IMR-90 (cell line): ENCODE measurements at regions not wholly inside any gene's neighbourhood (a gene's known extent, or its start where the extent isn't known, plus 50 kb on each side); places are given as distances from the start of the nearest gene placed in this dataset.

Source experiments
- ATAC-seq: fragments of 200-7000 bp; cut with Tn5 transposase; 2 replicates; pipeline ENCODE4 v1.9.1; 2020; ENCODE audit warnings: low read depth, mild to moderate bottlenecking, moderate library complexity
- BruUV-seq: library from RNA; stranded (reverse); fragments of 400-500 nt; replicated peaks from 2 replicates; lab custom pipeline; 2021; lab: Mats Ljungman, UMichigan
- CTCF ChIA-PET: fragments of 300-600 bp; formaldehyde crosslinking; extraction: SDS; loops from one replicate; lab custom pipeline; 2021; ENCODE audit warnings: antibody characterized with exemption; lab: Yijun Ruan, JAX
- POLR2A ChIA-PET: fragments of 300-600 bp; sonication (Branson Sonifier 250); formaldehyde crosslinking; loops from one replicate; lab custom pipeline; 2022; ENCODE audit warnings: antibody characterized with exemption; ENCODE audit not compliant: unreplicated experiment; lab: Charles Lee
- DNase-seq: peaks from one replicate; pipeline ENCODE4 v3.0.0; 2013
- H2AFZ ChIP-seq: replicated peaks from 2 replicates; pipeline ENCODE3; 2013; ENCODE audit warnings: low read length, mild to moderate bottlenecking; ENCODE audit not compliant: poor library complexity
- H2AK5ac ChIP-seq: 2 replicates; pipeline ENCODE4 v1.6.1; 2013; ENCODE audit warnings: low read depth, low read length, inconsistent platforms
- H2AK9ac ChIP-seq: replicated peaks from 2 replicates; pipeline ENCODE3; 2013; ENCODE audit warnings: mild to moderate bottlenecking, low read depth, low read length, moderate library complexity; ENCODE audit not compliant: poor library complexity
- H2BK120ac ChIP-seq: 2 replicates; pipeline ENCODE4 v1.6.1; 2013; ENCODE audit warnings: low read depth, low read length, inconsistent platforms
- H2BK15ac ChIP-seq: 3 replicates; pipeline ENCODE4 v1.6.1; 2013; ENCODE audit warnings: low read depth, low read length, inconsistent platforms
- H2BK20ac ChIP-seq: 2 replicates; pipeline ENCODE4 v1.6.1; 2013; ENCODE audit warnings: low read depth, mild to moderate bottlenecking, inconsistent platforms, low read length, moderate library complexity
- H2BK5ac ChIP-seq: 2 replicates; pipeline ENCODE4 v1.6.1; 2013; ENCODE audit warnings: mild to moderate bottlenecking, low read depth, low read length, inconsistent platforms; ENCODE audit not compliant: poor library complexity, severe bottlenecking
- H3K14ac ChIP-seq: replicated peaks from 2 replicates; pipeline ENCODE4 v1.6.1; 2013; ENCODE audit warnings: low read depth, low read length, inconsistent platforms
- H3K18ac ChIP-seq: 2 replicates; pipeline ENCODE4 v1.6.1; 2013; ENCODE audit warnings: low read depth, low read length, control low read depth
- H3K23ac ChIP-seq: 2 replicates; pipeline ENCODE4 v1.6.1; 2013; ENCODE audit warnings: low read depth, low read length, inconsistent platforms
- H3K27ac ChIP-seq: 2 replicates; pipeline ENCODE4 v1.5.1; 2013; ENCODE audit warnings: mild to moderate bottlenecking, control low read depth, low read length; ENCODE audit not compliant: insufficient read depth
- H3K27me3 ChIP-seq: 2 replicates; pipeline ENCODE4 v1.6.1; 2013; ENCODE audit warnings: low read length; ENCODE audit not compliant: control insufficient read depth, insufficient read depth
- H3K36me3 ChIP-seq: 2 replicates; pipeline ENCODE4 v1.6.1; 2013; ENCODE audit warnings: low read length, mixed read lengths; ENCODE audit not compliant: control insufficient read depth, insufficient read depth
- H3K4ac ChIP-seq: 2 replicates; pipeline ENCODE4 v1.6.1; 2013; ENCODE audit warnings: low read depth, low read length, inconsistent platforms
- H3K4me1 ChIP-seq: 2 replicates; pipeline ENCODE4 v1.6.1; 2013; ENCODE audit warnings: low read length, mixed read lengths; ENCODE audit not compliant: control insufficient read depth, insufficient read depth
- H3K4me2 ChIP-seq: 2 replicates; pipeline ENCODE4 v1.6.1; 2013; ENCODE audit warnings: low read depth, mild to moderate bottlenecking, control low read depth, low read length, moderate library complexity
- H3K4me3 ChIP-seq: 2 replicates; pipeline ENCODE4 v1.5.1; 2013; ENCODE audit warnings: low read depth, mild to moderate bottlenecking, control low read depth, low read length, moderate library complexity; ENCODE audit not compliant: insufficient read depth
- H3K56ac ChIP-seq: 2 replicates; pipeline ENCODE4 v1.6.1; 2013; ENCODE audit warnings: low read length, inconsistent platforms; ENCODE audit not compliant: insufficient read depth; ENCODE audit errors: extremely low read depth
- H3K79me1 ChIP-seq, 2 experiments: 2 replicates each; pipeline ENCODE4 v1.6.1; 2013; ENCODE audit warnings: low read length in 2 of 2, inconsistent platforms in 1 of 2, low read depth in 1 of 2
- H3K9ac ChIP-seq: 2 replicates; pipeline ENCODE4 v1.6.1; 2013; ENCODE audit warnings: low read depth, low read length, control low read depth
- H3K9me1 ChIP-seq: 2 replicates; pipeline ENCODE4 v1.6.1; 2013; ENCODE audit warnings: low read length, inconsistent platforms; ENCODE audit not compliant: insufficient read depth
- H3K9me3 ChIP-seq: 2 replicates; pipeline ENCODE4 v1.6.1; 2013; ENCODE audit warnings: low read length; ENCODE audit not compliant: control insufficient read depth, insufficient read depth
- H4K20me1 ChIP-seq: 2 replicates; pipeline ENCODE4 v1.6.1; 2013; ENCODE audit warnings: low read length, inconsistent platforms; ENCODE audit not compliant: insufficient read depth
- H4K5ac ChIP-seq: 2 replicates; pipeline ENCODE4 v1.6.1; 2013; ENCODE audit warnings: mild to moderate bottlenecking, low read depth, low read length, control low read depth
- H4K8ac ChIP-seq, 2 experiments: 2 replicates each; pipeline ENCODE4 v1.6.1; 2013; ENCODE audit warnings: low read depth in 2 of 2, low read length in 2 of 2, control low read depth in 1 of 2, inconsistent platforms in 1 of 2
- H4K91ac ChIP-seq: 2 replicates; pipeline ENCODE4 v1.6.1; 2013; ENCODE audit warnings: low read depth, low read length, inconsistent platforms; ENCODE audit not compliant: insufficient read depth
- BHLHE40 ChIP-seq: fragments of 150-350 bp; IDR thresholded peaks from 2 replicates; pipeline ENCODE4 v1.6.1; 2016; ENCODE audit warnings: mild to moderate bottlenecking, low read depth, low read length
- CEBPB ChIP-seq: IDR thresholded peaks from 2 replicates; pipeline ENCODE4 v1.6.1; 2012; ENCODE audit warnings: low read depth, low read length, improper control_type of control experiment
- CHD1 ChIP-seq: IDR thresholded peaks from 2 replicates; pipeline ENCODE4 v1.6.1; 2012; ENCODE audit warnings: low read depth, low read length, improper control_type of control experiment
- FOS ChIP-seq: fragments of 150-350 bp; IDR thresholded peaks from 2 replicates; pipeline ENCODE4 v1.6.1; 2016; ENCODE audit warnings: low read depth, low read length
- MAFK ChIP-seq: IDR thresholded peaks from 2 replicates; pipeline ENCODE4 v1.6.1; 2012; ENCODE audit warnings: low read depth, low read length, improper control_type of control experiment
- MXI1 ChIP-seq: IDR thresholded peaks from 2 replicates; pipeline ENCODE4 v1.6.1; 2012; ENCODE audit warnings: low read depth, mild to moderate bottlenecking, low read length, moderate library complexity, borderline replicate concordance
- NFE2L2 ChIP-seq: fragments of 150-350 bp; IDR thresholded peaks from 2 replicates; pipeline ENCODE4 v1.6.1; 2016; ENCODE audit warnings: low read depth, mild to moderate bottlenecking, low read length
- POLR2A ChIP-seq: IDR thresholded peaks from 2 replicates; pipeline ENCODE4 v1.6.1; 2012; ENCODE audit warnings: mild to moderate bottlenecking, low read depth, low read length
- RAD21 ChIP-seq: IDR thresholded peaks from 2 replicates; pipeline ENCODE4 v1.6.1; 2012; ENCODE audit warnings: low read length, improper control_type of control experiment
- RCOR1 ChIP-seq: IDR thresholded peaks from 2 replicates; pipeline ENCODE4 v1.6.1; 2012; ENCODE audit warnings: mild to moderate bottlenecking, low read length, improper control_type of control experiment; ENCODE audit not compliant: insufficient replicate concordance
- RFX5 ChIP-seq: IDR thresholded peaks from 2 replicates; pipeline ENCODE4 v1.8.0; 2012; ENCODE audit warnings: low read depth, mild to moderate bottlenecking, low read length, moderate library complexity
- SMC3 ChIP-seq: fragments of 150-350 bp; IDR thresholded peaks from 2 replicates; pipeline ENCODE4 v1.6.1; 2016; ENCODE audit warnings: low read depth, mild to moderate bottlenecking, antibody characterized with exemption, low read length, moderate library complexity
- WGBS, 2 experiments: methylation state at CpG; one replicate each; pipeline versions ENCODE4 v1.1.5 to v1.1.7; 2013; ENCODE audit warnings: missing lambda C conversion rate in 2 of 2; ENCODE audit not compliant: insufficient read length in 1 of 2; ENCODE audit errors: extremely low coverage in 2 of 2; 5-methylcytosine and 5-hydroxymethylcytosine counted together
- dilution Hi-C: fragments of 300-500 bp; cut with HindIII; formaldehyde crosslinking; loops from one replicate; pipeline ENCODE4 v1.14.3; 2018; ENCODE audit warnings: low sequenced_read_pairs; ENCODE audit not compliant: unreplicated experiment
- in situ Hi-C: fragments of 300-500 bp; cut with MboI; formaldehyde crosslinking; loops from 3 replicates; pipeline ENCODE4 v1.14.3; 2019; ENCODE audit warnings: low sequenced_read_pairs, inconsistent platforms, mixed read lengths
- intact Hi-C: fragments of 100-400 bp; cut with micrococcal nuclease; formaldehyde crosslinking; loops from 2 replicates; pipeline ENCODE4 v1.10.0; 2022
- TF ChIP-seq, protein P1 (sequence below): conservative IDR thresholded peaks from 2 replicates; pipeline ENCODE4 v1.5.1; 2012; ENCODE audit warnings: mild to moderate bottlenecking, low read depth, low read length, improper control_type of control experiment

DNA sequence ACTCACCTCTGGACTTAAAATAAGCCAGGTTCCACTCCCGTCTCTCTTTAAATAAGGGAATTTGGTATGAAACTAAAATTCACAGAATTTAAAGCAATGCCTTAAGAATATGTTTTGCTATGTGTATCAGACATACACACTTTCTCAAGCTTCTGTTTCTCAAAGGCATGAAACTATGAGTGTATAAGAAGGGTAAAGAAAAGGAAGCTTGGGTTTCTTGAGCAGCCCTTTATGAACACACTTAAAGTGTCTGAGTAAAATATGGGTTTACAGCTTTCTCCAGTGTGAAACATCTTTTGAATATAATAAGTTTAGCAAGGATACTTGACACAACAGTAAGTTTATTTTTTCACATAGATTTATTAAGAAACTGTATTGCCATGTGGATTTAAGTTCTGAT lies 370.5 kb downstream of the TMA16 start:
- Histone ChIP-seq H3K56ac (no peak overlapping the region), H4K5ac (no peak overlapping the region), H3K4me1 (no peaks in the 10 kb centered on the region), H4K91ac (no peak overlapping the region), H3K18ac (no peak overlapping the region), H3K14ac (no peak overlapping the region), H3K9me3 (no peaks in the 10 kb centered on the region), H3K4me3 (no peak overlapping the region), H2AFZ (no peak overlapping the region), H3K4me2 (no peak overlapping the region), H2AK5ac (no peak overlapping the region), H3K4ac (no peak overlapping the region), H2BK5ac (no peak overlapping the region), H4K20me1 (no peaks in the 10 kb centered on the region), H2BK120ac (no peak overlapping the region), H3K79me1 (no peaks in the 10 kb centered on the region), H3K27me3 (no peaks in the 10 kb centered on the region), H4K8ac (no peak overlapping the region), H3K9ac (no peak overlapping the region), H3K36me3 (no peaks in the 10 kb centered on the region), H2BK15ac (no peak overlapping the region), H2BK20ac (no peak overlapping the region), H3K9me1 (no peaks in the 10 kb centered on the region), H3K23ac (no peak overlapping the region), H3K27ac (no peak overlapping the region), H2AK9ac (no peak overlapping the region)
- intact Hi-C loops = no loop called here
- TF ChIP-seq MAFK (no peak), RCOR1 (no peak), RFX5 (no peak), NFE2L2 (no peak), SMC3 (no peak), RAD21 (no peak), POLR2A (no peak), MXI1 (no peak), CHD1 (no peak), FOS (no peak), BHLHE40 (no peak), CEBPB (no peak)
- TF ChIP-seq, protein P1, sequence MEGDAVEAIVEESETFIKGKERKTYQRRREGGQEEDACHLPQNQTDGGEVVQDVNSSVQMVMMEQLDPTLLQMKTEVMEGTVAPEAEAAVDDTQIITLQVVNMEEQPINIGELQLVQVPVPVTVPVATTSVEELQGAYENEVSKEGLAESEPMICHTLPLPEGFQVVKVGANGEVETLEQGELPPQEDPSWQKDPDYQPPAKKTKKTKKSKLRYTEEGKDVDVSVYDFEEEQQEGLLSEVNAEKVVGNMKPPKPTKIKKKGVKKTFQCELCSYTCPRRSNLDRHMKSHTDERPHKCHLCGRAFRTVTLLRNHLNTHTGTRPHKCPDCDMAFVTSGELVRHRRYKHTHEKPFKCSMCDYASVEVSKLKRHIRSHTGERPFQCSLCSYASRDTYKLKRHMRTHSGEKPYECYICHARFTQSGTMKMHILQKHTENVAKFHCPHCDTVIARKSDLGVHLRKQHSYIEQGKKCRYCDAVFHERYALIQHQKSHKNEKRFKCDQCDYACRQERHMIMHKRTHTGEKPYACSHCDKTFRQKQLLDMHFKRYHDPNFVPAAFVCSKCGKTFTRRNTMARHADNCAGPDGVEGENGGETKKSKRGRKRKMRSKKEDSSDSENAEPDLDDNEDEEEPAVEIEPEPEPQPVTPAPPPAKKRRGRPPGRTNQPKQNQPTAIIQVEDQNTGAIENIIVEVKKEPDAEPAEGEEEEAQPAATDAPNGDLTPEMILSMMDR = no peak
- dilution Hi-C loops = no loop called here
- in situ Hi-C loops = no loop called here
- ChIA-PET POLR2A (no interaction called here), CTCF (no interaction called here)
- ATAC-seq (no peak), DNase-seq (no peak)
- no TSS peak for BruUV-seq
- WGBS, 2 experiments = no CpG with 5 or more reads among the region's 1 CpG
